Inferior parietal cortex (tissue), 1 donor: ENCODE measurements at regions not wholly inside any gene's neighbourhood (a gene's known extent, or its start where the extent isn't known, plus 50 kb on each side); places are given as distances from the start of the nearest gene placed in this dataset.
"Not testable (repeated sequence)": the region's sequence is repeated elsewhere in the genome, so short reads cannot be mapped to it uniquely, and the experiment has no call there.

ENCODE experiments used
- DNase-seq: peaks from one replicate; pipeline ENCODE4 v3.0.0-alpha.2; 2016; ENCODE audit errors: extremely low spot score

- DNase-seq, result no peak
Measured at GRCh38 chr6:81362246-81362645, 390.2 kb downstream of the TENT5A start.

GRCh38 chr6:81353262-81353661 lies 399.2 kb downstream of the TENT5A start:
- DNase-seq, result no peak

DNA sequence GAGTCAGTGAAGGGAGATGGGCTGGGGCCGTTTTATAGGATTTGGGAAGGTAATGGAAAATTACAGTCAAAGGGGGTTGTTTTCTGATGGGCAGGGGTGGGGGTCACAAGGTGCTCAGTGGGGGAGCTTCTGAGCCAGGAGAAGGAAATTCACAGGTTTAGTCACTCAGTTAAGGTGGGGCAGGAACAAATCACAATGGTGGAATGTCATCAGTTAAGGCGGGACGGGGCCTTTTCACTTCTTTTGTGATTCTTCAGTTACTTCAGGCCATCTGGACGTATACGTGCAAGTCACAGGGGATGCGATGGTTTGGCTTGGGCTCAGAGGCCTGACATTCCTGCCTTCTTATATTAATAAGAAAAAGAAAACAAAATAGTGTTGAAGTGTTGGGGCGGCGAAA lies 408.5 kb downstream of the TENT5A start:
- not testable (repeated sequence) for DNase-seq

DNA sequence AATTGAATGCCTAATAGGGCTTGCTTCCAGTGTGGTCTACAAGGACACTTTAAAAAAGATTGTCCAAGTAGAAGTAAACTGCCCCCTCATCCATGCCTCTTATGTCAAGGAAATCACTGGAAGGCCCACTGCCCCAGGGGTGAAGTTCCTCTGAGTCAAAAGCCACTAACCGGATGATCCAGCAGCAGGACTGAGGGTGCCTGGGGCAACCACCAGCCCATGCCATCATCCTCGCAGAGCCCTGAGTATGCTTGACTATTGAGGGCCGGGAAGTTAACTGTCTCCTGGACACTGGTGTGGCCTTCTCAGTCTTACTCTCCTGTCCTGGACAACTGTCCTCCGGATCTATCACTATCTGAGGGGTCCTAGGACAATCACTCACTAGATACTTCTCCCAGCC lies 411.5 kb downstream of the TENT5A start:
- DNase-seq, result no peak

DNA sequence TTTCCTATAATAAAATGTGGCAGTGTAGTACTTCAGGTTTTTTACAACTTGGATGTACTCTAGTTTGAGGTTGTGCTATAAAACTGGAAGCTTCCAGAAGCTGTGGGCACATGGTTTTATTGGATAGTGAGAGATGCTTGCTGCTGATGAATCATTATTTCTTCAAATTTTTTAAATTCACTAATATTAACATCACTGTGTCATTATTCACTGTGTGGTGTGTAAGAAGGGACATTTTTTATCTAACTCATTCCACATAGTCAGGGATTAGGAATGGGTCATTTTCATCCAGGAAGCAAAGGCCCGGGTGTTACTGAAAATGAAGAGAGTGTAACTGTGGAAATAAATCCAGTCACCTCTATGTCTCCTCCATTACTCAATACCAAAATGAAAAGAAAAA lies 421.0 kb downstream of the TENT5A start:
- no peak for DNase-seq

GRCh38 chr6:81328700-81329099 lies 423.8 kb downstream of the TENT5A start:
- no peak for DNase-seq

GRCh38 chr6:81326881-81327561 lies 425.5 kb downstream of the TENT5A start:
- DNase-seq, result no peak

DNA sequence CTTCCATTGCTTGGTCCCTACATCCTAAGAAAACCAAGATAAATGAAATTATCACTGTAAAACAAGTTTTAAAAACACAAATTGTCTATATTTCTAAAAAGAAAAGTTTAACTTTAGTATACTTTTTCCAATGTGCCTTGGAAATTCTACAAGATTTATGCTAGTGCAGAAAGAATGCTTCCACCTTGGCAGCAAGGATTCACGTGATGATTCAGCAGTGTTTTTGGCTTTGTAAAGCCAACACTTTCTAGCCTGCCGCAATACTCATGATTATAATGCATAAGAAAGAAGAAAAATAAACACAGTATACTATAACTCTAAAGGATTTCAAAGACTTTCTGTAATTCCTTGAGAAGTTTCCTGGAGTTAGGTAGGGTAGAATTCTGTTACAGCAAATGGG lies 442.7 kb downstream of the TENT5A start:
- no peak for DNase-seq

DNA sequence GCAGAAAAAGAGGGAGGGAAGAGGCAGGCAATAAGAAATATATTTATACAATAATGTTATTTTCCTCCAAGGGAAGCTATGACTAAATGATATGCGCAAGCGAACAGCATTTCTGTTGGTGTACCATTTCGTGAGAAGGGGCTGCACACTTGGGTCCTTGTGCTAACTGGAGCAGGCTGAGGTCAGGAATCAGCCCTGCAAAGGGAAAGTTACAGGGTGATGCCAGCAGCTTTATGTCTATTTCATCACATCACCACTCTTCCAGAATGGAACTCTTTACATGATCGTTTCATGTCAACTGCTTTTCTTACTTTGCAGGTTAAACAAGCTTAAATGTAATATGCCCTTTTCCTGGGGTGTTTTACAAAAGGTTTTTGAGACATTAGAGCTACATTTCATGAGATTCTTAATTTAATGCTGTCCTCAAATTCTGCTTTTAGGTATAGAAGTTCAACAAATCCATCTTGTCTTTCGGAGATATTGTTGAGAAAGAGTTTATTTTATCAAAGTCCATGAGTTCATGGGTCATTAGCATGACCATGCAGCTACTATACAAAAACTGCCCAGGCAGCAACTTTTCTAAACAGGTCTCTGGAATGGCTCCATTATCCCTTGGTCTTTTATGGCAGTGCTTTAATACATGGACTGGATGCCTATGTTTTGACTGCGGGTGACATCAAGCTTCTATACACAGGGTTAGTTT lies 443.8 kb downstream of the TENT5A start:
- DNase-seq, result no peak

- DNase-seq, result no peak
Measured at GRCh38 chr6:81307651-81308214, 444.7 kb downstream of the TENT5A start.

DNA sequence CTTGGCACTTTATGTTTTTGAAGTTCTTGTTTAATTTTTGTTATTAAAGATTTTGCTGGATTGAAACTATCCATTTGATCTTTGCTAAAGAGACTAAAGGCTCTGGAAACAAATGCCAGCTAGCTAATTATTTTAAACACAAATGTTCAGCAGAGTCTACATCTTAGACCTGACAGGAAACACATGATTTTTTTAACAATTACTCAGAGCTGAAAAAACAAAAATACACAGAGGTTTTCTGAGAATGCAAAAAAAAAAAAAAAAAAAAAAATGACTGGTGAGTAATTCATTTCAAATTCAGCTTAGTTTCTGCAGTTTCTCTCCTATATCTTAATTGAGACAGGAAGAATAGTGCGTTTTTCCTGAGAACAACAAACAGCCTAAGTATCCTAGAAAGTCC lies 448.0 kb downstream of the TENT5A start:
- DNase-seq, result no peak

DNA sequence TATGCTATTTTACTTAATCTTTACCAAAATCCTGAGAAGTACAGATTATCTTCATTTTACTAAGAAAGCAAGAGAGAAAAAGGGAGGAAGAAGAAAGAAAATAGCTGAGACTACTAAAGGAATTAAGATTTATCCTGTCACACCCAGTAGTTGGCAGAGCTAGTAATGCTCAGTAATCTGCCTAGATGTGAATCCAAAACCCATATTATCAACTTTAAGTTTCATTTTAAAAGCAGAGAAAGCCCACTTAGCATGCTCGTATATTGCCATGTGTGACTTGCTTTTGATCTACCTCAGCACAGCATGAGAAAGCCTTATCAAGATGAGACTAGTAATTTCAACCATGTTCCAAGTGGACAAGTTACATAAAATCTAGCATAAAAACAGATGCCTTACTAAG lies 451.5 kb downstream of the TENT5A start:
- DNase-seq, result no peak

GRCh38 chr6:81298751-81299150 lies 453.7 kb downstream of the TENT5A start:
- DNase-seq, result no peak

DNA sequence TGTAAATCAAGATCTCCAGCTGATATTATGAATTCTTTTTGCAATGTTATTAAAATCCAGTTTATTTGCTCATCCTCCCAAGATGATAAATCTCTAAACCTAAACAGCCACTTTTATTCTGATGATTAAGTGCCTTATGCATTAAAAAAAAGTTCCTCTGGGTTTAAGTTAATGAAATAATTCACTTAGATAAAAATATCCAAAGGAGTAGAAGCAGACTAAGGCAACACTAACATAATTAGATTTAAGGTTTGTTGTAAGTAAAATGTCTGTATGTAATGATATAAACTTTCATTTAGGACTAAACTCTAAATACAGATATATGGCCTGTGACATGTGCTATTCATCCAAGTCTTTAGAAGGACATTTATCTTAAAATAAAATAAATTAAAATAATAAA lies 457.2 kb downstream of the TENT5A start:
- no peak for DNase-seq

DNA sequence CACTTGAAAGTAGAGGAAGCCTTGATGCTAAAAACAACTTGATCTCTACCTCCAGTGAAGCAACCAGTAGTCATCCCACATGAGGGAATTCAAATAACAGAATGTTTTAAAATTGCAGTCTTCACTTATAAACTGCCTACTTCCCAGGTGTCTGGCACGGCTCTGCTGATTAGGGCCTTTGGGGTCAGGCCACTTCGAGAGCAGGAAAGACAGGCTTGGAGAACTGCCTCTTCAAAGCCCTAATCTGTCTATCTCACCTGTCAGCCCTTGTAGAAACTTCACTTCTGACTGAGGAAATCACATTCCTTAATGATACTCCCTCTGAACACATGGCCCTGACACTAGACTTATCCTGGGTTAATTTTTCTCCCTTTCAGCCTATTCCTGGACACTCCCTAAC lies 458.6 kb downstream of the TENT5A start:
- DNase-seq, result no peak

GRCh38 chr6:81289229-81289628 lies 463.3 kb downstream of the TENT5A start:
- no peak for DNase-seq

GRCh38 chr6:81265106-81265505 lies 487.4 kb downstream of the TENT5A start:
- no peak for DNase-seq

DNA sequence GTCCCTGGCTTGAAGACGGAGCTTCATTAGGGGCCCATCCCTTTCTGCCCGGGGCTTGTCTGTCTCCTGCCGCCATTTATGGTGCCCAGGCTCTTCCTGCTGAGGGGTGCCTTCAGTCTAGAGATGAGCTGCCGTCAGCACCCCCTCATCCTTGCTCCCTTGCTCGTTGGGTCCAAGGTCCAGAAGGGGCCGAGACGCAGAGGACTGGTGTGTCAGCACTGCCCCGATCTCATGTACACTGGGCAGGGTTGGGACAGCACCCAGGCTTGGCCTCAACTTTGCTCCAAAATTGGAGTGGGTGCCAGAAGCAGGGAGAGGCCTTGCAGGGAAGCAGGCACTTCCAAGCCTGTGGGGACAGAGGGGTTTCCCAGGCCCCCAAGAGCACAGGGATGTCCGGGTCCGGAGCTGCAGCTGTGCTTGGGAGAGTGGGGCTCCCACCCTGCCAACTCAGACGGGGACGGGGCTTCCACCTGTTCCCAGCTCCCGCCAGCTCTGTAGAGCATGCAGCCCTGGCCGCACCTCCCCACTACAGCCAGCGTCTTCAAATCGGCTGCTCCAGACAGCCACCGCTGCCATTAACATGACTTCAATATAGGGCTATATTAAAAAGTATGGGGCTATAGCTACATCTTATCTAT lies 488.8 kb downstream of the TENT5A start:
- no peak for DNase-seq

DNA sequence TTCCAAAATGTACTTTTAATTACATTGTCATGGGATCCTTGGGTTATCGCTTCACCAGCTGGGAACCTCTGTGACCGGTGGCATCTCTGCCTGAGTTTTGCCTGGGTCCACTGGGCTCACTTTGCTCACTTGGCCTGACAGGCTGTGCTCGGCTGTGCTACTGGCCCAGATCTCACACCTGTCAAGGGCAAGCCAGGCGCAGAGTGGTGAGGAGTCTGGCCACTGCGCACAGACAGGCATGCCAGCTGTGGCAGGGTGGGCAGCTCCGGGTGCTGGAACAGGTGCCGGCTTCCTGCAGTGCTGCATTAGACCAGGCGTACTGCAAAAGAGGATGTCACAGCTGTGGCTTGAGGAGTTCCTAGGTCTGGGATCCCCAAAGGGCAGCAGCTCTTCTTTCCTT lies 489.8 kb downstream of the TENT5A start:
- no peak for DNase-seq

GRCh38 chr6:81256223-81256622 lies 496.3 kb downstream of the TENT5A start:
- DNase-seq, result not testable (repeated sequence)

DNA sequence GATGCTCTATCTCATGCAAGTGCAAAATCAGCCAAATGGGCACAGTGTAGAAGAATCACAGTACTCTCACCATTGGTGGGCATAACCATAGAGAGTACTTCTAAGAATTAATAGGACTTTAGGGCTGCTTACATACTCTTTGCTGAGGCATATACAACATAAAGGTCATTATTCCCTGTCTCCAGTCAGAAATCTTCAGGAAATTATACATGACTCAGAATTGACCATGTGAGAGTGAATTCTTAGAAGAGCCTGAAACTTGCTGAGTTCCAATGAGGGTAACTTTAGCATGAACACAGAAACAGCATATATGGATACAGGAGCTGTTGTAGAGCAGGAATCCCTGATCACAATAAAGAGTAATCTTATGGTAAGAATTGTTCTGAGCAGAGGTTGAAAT lies 498.7 kb downstream of the TENT5A start:
- no peak for DNase-seq

- DNase-seq, result no peak
Measured at GRCh38 chr6:81252231-81252630, 500.2 kb downstream of the TENT5A start.

- DNase-seq, result no peak
Measured at GRCh38 chr6:81246200-81246599, 506.3 kb downstream of the TENT5A start.
